ENCODE measurements at regions not wholly inside any gene's neighbourhood (a gene's known extent, or its start where the extent isn't known, plus 50 kb on each side); places are given as distances from the start of the nearest gene placed in this dataset.

GRCh38 chr5:28421141-28421540 is 1382.8 kb upstream of the CDH9 start:
- 60 to 65% methylated on average over 3 of the region's 3 CpGs for WGBS, 2 donors (ENCODE audit: low coverage in 1 of 2)
- no peaks in the 10 kb centered on the region for H3K36me3 ChIP-seq
- intact Hi-C loops (cut with DNase I; ENCODE audit: low total_unique reads) (no loop called here), in situ Hi-C loops (cut with MboI; ENCODE audit: low pct_ligation_motif_present in 1 of 4, low pct_unique_long_range_greater_than_20kb in 1 of 4, low sequenced_read_pairs in 3 of 4) (no loop called here)
- no peaks in the 10 kb centered on the region for H3K9me3 ChIP-seq
- no peaks in the 10 kb centered on the region for H3K4me1 ChIP-seq
- H3K27ac ChIP-seq = no peak overlapping the region
- H3K27me3 ChIP-seq = no peaks in the 10 kb centered on the region
- TF ChIP-seq EP300 (IDR thresholded peaks at IDR 0.05; ENCODE audit: low read depth) (no peak), POLR2A (IDR thresholded peaks at IDR 0.05) (no peak), CTCF (IDR thresholded peaks at IDR 0.05) (no peak), POLR2AphosphoS5 (IDR thresholded peaks at IDR 0.05) (no peak)
- DNase-seq = no peak
- no peak overlapping the region for H3K4me3 ChIP-seq

GRCh38 chr5:28415791-28416443 is 1377.5 kb upstream of the CDH9 start:
- no peaks in the 10 kb centered on the region for H3K36me3 ChIP-seq
- intact Hi-C loops (cut with DNase I; ENCODE audit: low total_unique reads) = no loop called here
- H3K9me3 ChIP-seq = no peaks in the 10 kb centered on the region
- no peaks in the 10 kb centered on the region for H3K4me1 ChIP-seq
- WGBS, 2 donors (ENCODE audit: low coverage in 1 of 2) = 79 to 82% methylated on average over 2 of the region's 2 CpGs
- H3K27me3 ChIP-seq = no peaks in the 10 kb centered on the region
- no peak for DNase-seq
- no peak overlapping the region for H3K4me3 ChIP-seq
- in situ Hi-C loops (cut with MboI; ENCODE audit: low pct_ligation_motif_present in 1 of 4, low pct_unique_long_range_greater_than_20kb in 1 of 4, low sequenced_read_pairs in 3 of 4) = no loop called here
- H3K27ac ChIP-seq = no peak overlapping the region
- no peak for TF ChIP-seq CTCF (IDR thresholded peaks at IDR 0.05)
- no peak for TF ChIP-seq EP300 (IDR thresholded peaks at IDR 0.05; ENCODE audit: low read depth)

- 83 to 100% methylated on average over 1 of the region's 1 CpG for WGBS, 2 donors (ENCODE audit: low coverage in 1 of 2)
- Histone ChIP-seq H3K36me3 (no peaks in the 10 kb centered on the region), H3K9me3 (no peaks in the 10 kb centered on the region), H3K4me3 (no peak overlapping the region), H3K27ac (no peak overlapping the region), H3K27me3 (no peaks in the 10 kb centered on the region), H3K4me1 (no peaks in the 10 kb centered on the region)
- no peak for TF ChIP-seq CTCF (IDR thresholded peaks at IDR 0.05)
- in situ Hi-C loops (cut with MboI; ENCODE audit: low pct_ligation_motif_present in 1 of 4, low pct_unique_long_range_greater_than_20kb in 1 of 4, low sequenced_read_pairs in 3 of 4) (no loop called here), intact Hi-C loops (cut with DNase I; ENCODE audit: low total_unique reads) (no loop called here)
- no peak for DNase-seq
Observed at GRCh38 chr5:28414619-28415018, 1376.2 kb upstream of the CDH9 start.

GRCh38 chr5:28408651-28409050 is 1370.3 kb upstream of the CDH9 start:
- intact Hi-C loops (cut with DNase I; ENCODE audit: low total_unique reads) = no loop called here

More at GRCh38 chr5:28408651-28409050, 1370.3 kb upstream of the CDH9 start:
- Histone ChIP-seq H3K36me3 (no peaks in the 10 kb centered on the region), H3K27ac (no peak overlapping the region), H3K9me3 (no peaks in the 10 kb centered on the region), H3K27me3 (no peaks in the 10 kb centered on the region), H3K4me1 (no peaks in the 10 kb centered on the region), H3K4me3 (no peak overlapping the region)
- in situ Hi-C loops (cut with MboI; ENCODE audit: low pct_ligation_motif_present in 1 of 4, low pct_unique_long_range_greater_than_20kb in 1 of 4, low sequenced_read_pairs in 3 of 4) = no loop called here
- TF ChIP-seq POLR2AphosphoS5 (IDR thresholded peaks at IDR 0.05) (no peak), EP300 (IDR thresholded peaks at IDR 0.05; ENCODE audit: low read depth) (no peak), POLR2A (IDR thresholded peaks at IDR 0.05) (no peak), CTCF (IDR thresholded peaks at IDR 0.05) (no peak)
- DNase-seq = no peak
